ENCODE measurements at regions not wholly inside any gene's neighbourhood (a gene's known extent, or its start where the extent isn't known, plus 50 kb on each side); places are given as distances from the start of the nearest gene placed in this dataset.

DNA sequence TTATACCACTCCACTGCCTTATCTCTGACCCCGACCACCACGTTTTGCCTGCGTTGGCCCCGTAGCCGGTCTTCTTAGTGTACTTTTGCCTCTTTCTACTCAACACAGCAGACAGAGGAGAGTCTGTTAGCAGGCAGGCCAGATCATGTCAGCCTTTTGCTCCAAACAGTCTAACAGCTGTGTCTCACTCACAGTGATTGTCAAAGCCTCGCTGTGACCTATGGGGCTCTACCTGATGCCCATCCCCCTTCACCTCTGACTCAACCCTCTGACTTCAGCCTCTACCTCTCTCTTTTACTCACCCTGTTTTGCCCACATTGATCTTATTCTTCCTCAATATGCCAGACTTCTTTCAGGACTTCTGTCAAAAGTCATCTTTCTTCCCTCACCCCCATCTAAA is 127.1 kb downstream of the TRIML1 start:
- TF ChIP-seq RAD21 (IDR thresholded peaks at IDR 0.05; ENCODE audit: low read depth) (no peak), MAX (IDR thresholded peaks at IDR 0.05) (no peak), EZH2phosphoT487 (IDR thresholded peaks at IDR 0.05; ENCODE audit: borderline replicate concordance) (no peak), CTCF (IDR thresholded peaks at IDR 0.05 in 2 of 3, conservative IDR thresholded peaks at IDR 0.05 in 1 of 3; ENCODE audit: borderline replicate concordance in 1 of 3, insufficient read depth in 1 of 3, low read depth in 2 of 3, low read length in 2 of 3) (no peak), CEBPB (IDR thresholded peaks at IDR 0.05; ENCODE audit: low read depth) (no peak)
- TF ChIP-seq, protein P1, sequence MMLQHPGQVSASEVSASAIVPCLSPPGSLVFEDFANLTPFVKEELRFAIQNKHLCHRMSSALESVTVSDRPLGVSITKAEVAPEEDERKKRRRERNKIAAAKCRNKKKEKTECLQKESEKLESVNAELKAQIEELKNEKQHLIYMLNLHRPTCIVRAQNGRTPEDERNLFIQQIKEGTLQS (IDR thresholded peaks at IDR 0.05), result no peak
